GM12878 (cell line): ENCODE measurements at regions not wholly inside any gene's neighbourhood (a gene's known extent, or its start where the extent isn't known, plus 50 kb on each side); places are given as distances from the start of the nearest gene placed in this dataset.

Source experiments
- ASH2L ChIP-seq: fragments of 300-600, 200-600 bp; sonication (generic); IDR thresholded peaks from 2 replicates; pipeline ENCODE4 v1.6.1; 2017; ENCODE audit warnings: low read depth, mild to moderate bottlenecking, borderline replicate concordance
- ATF7 ChIP-seq: fragments of 450-650 bp; IDR thresholded peaks from 2 replicates; pipeline ENCODE4 v1.6.1; 2016; ENCODE audit warnings: low read depth, mild to moderate bottlenecking
- BACH1 ChIP-seq: fragments of 450-650 bp; IDR thresholded peaks from 2 replicates; pipeline ENCODE4 v1.6.1; 2017; ENCODE audit warnings: mild to moderate bottlenecking, borderline replicate concordance
- BCL3 ChIP-seq: IDR thresholded peaks from 2 replicates; pipeline ENCODE4 v1.6.1; 2011; ENCODE audit warnings: borderline replicate concordance, low read depth, mild to moderate bottlenecking, moderate library complexity, low read length; ENCODE audit not compliant: insufficient read depth, poor library complexity, severe bottlenecking
- BRCA1 ChIP-seq: IDR thresholded peaks from 2 replicates; pipeline ENCODE4 v1.6.1; 2011; ENCODE audit warnings: low read depth, low read length, improper control_type of control experiment
- CBX3 ChIP-seq: fragments of 200-600 bp; sonication (generic); IDR thresholded peaks from 2 replicates; pipeline ENCODE4 v1.6.1; 2016; ENCODE audit warnings: low read depth, borderline replicate concordance
- CREB1 ChIP-seq: IDR thresholded peaks from 2 replicates; pipeline ENCODE4 v1.6.1; 2012; ENCODE audit warnings: low read depth, mild to moderate bottlenecking, inconsistent platforms
- FOXM1 ChIP-seq: IDR thresholded peaks from 2 replicates; pipeline ENCODE4 v1.6.1; 2012; ENCODE audit warnings: low read depth, mild to moderate bottlenecking, inconsistent platforms, low read length, moderate library complexity
- GATAD2B ChIP-seq: fragments of 450-650 bp; conservative IDR thresholded peaks from 2 replicates; pipeline ENCODE4 v1.6.1; 2017; ENCODE audit warnings: low read depth, mild to moderate bottlenecking, moderate library complexity
- IKZF2 ChIP-seq, 2 experiments: fragments of 450-650 bp; IDR thresholded peaks; 2 replicates each; pipeline ENCODE4 v1.6.1; 2017; ENCODE audit warnings: mild to moderate bottlenecking in 2 of 2, moderate library complexity in 2 of 2
- KDM1A ChIP-seq: fragments of 200-600 bp; sonication (generic); IDR thresholded peaks from 2 replicates; pipeline ENCODE4 v1.6.1; 2016; ENCODE audit warnings: borderline replicate concordance
- LARP7 ChIP-seq: fragments of 450-650 bp; IDR thresholded peaks from 2 replicates; pipeline ENCODE4 v1.6.1; 2017; ENCODE audit warnings: mild to moderate bottlenecking
- MAX ChIP-seq: IDR thresholded peaks from 2 replicates; pipeline ENCODE4 v1.6.1; 2012; ENCODE audit warnings: low read depth, low read length, improper control_type of control experiment
- MEF2A ChIP-seq: IDR thresholded peaks from 2 replicates; pipeline ENCODE4 v1.6.1; 2011; ENCODE audit warnings: low read depth, mild to moderate bottlenecking, low read length, moderate library complexity; ENCODE audit not compliant: insufficient read depth
- MYB ChIP-seq: fragments of 150-350 bp; IDR thresholded peaks from 2 replicates; pipeline ENCODE4 v1.6.1; 2014; ENCODE audit warnings: mild to moderate bottlenecking, low read depth, low read length, borderline replicate concordance
- NFYA ChIP-seq: IDR thresholded peaks from 2 replicates; pipeline ENCODE4 v1.6.1; 2011; ENCODE audit warnings: low read depth, mild to moderate bottlenecking, low read length, improper control_type of control experiment, borderline replicate concordance
- NR2C2 ChIP-seq: IDR thresholded peaks from 2 replicates; pipeline ENCODE4 v1.6.1; 2011; ENCODE audit warnings: borderline replicate concordance, low read depth; ENCODE audit not compliant: control insufficient read depth, insufficient read length
- PAX5 ChIP-seq: IDR thresholded peaks from 2 replicates; pipeline ENCODE4 v1.6.1; 2011; ENCODE audit warnings: low read depth, low read length, borderline replicate concordance
- POLR2A ChIP-seq: IDR thresholded peaks from 2 replicates; pipeline ENCODE4 v1.6.1; 2011; ENCODE audit warnings: low read depth, mild to moderate bottlenecking, low read length
- POLR2AphosphoS2 ChIP-seq: IDR thresholded peaks from 2 replicates; pipeline ENCODE4 v1.6.1; 2011; ENCODE audit warnings: low read depth, mild to moderate bottlenecking, low read length, improper control_type of control experiment, moderate library complexity
- POU2F2 ChIP-seq: IDR thresholded peaks from 3 replicates; pipeline ENCODE4 v1.6.1; 2011; ENCODE audit warnings: low read depth, mild to moderate bottlenecking, low read length, borderline replicate concordance
- SIN3A ChIP-seq: IDR thresholded peaks from 2 replicates; pipeline ENCODE4 v1.6.1; 2012; ENCODE audit warnings: low read depth, low read length, improper control_type of control experiment
- SIX5 ChIP-seq: IDR thresholded peaks from 2 replicates; pipeline ENCODE4 v1.6.1; 2011; ENCODE audit warnings: mild to moderate bottlenecking, low read depth, low read length, moderate library complexity; ENCODE audit not compliant: severe bottlenecking
- SMARCA5 ChIP-seq: fragments of 450-650 bp; IDR thresholded peaks from 2 replicates; pipeline ENCODE4 v1.6.1; 2017; ENCODE audit warnings: mild to moderate bottlenecking
- SPI1 ChIP-seq: IDR thresholded peaks from 2 replicates; pipeline ENCODE4 v1.6.1; 2011; ENCODE audit warnings: low read depth, mild to moderate bottlenecking, low read length, moderate library complexity, borderline replicate concordance; ENCODE audit not compliant: insufficient read depth
- STAT1 ChIP-seq: fragments of 450-650 bp; conservative IDR thresholded peaks from 2 replicates; pipeline ENCODE4 v1.6.1; 2014; ENCODE audit warnings: antibody characterized with exemption, mild to moderate bottlenecking
- ZBTB11 ChIP-seq: fragments of 450-650 bp; formaldehyde crosslinking; IDR thresholded peaks from 2 replicates; pipeline ENCODE4 v1.5.0; 2022; ENCODE audit warnings: mild to moderate bottlenecking, missing genetic modification characterization
- ZNF217 ChIP-seq: fragments of 450-650 bp; IDR thresholded peaks from 2 replicates; pipeline ENCODE4 v1.6.1; 2017; ENCODE audit warnings: antibody characterized with exemption, mild to moderate bottlenecking

DNA sequence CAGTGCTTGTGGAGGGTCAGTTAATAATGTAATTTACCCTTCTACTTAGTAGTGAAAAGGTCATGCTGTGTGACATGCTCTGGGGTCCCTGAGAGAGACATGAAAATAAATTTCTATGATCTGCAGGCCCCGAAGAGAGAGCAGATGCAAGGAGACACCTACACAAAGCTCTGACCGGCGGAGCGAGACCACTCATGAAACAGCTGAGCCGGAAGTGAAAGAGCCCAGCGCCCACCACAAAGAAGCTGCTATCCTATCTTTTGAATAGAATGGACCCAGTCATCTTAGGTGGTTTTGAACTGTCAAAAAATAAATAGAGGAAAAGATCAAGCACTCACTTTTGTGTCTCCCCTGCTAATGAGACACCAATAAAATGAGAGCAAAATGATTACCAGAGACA, 190.0 kb downstream of the MED10 start (continued):
- TF ChIP-seq SMARCA5 (no peak), SIX5 (no peak), BCL3 (no peak), SIN3A (no peak), GATAD2B (peak; percentile 58), BACH1 (peak; percentile 15; the same call in 1 of the 2 replicates), PAX5 (peak; percentile 99), KDM1A (no peak), STAT1 (no peak), FOXM1 (peak; percentile 81), NFYA (no peak), POLR2A (no peak), MYB (0 out of 2 replicates have a peak, but pooled peaks have one; percentile 35), CBX3 (no peak), LARP7 (no peak), POU2F2 (0 out of 3 replicates have a peak, but pooled peaks have one; percentile 19), BRCA1 (no peak), NR2C2 (no peak), MEF2A (peak; percentile 78), ZBTB11 (no peak), SPI1 (peak; percentile 64; the same call in 1 of the 2 replicates), ZNF217 (peak; percentile 50; the same call in 1 of the 2 replicates), ASH2L (no peak), ATF7 (peak; percentile 83), IKZF2 (IDR thresholded peaks at IDR 0.05) (peak; percentile 74 to 78; a peak in 3 of 4 replicates), POLR2AphosphoS2 (no peak), MAX (no peak), CREB1 (no peak)
